GM12891 (cell line): ENCODE measurements at regions not wholly inside any gene's neighbourhood (a gene's known extent, or its start where the extent isn't known, plus 50 kb on each side); places are given as distances from the start of the nearest gene placed in this dataset.

Experiments used
- DNase-seq: peaks from one replicate; pipeline ENCODE4 v3.0.0; 2011; ENCODE audit warnings: low spot score; ENCODE audit not compliant: insufficient read length
- FAIRE-seq: peaks from 2 replicates; lab custom pipeline; 2011; peaks lifted over from hg19 to GRCh38; lab: Jason Lieb, UNC
- PAX5 ChIP-seq: IDR thresholded peaks from 2 replicates; pipeline ENCODE4 v1.6.1; 2011; ENCODE audit warnings: low read length, moderate library complexity, mild to moderate bottlenecking; ENCODE audit not compliant: insufficient read depth, severe bottlenecking
- POLR2A ChIP-seq: IDR thresholded peaks from 2 replicates; pipeline ENCODE4 v1.6.1; 2011; ENCODE audit warnings: low read depth, low read length, control low read depth
- POLR2AphosphoS5 ChIP-seq: IDR thresholded peaks from 2 replicates; pipeline ENCODE4 v1.6.1; 2011; ENCODE audit warnings: low read depth, low read length, control low read depth
- POU2F2 ChIP-seq: IDR thresholded peaks from 2 replicates; pipeline ENCODE4 v1.6.1; 2011; ENCODE audit warnings: low read depth, mild to moderate bottlenecking, control low read depth, low read length, moderate library complexity
- SPI1 ChIP-seq: IDR thresholded peaks from 2 replicates; pipeline ENCODE4 v1.6.1; 2011; ENCODE audit warnings: low read depth, low read length, control low read depth
- TAF1 ChIP-seq: IDR thresholded peaks from 2 replicates; pipeline ENCODE4 v1.6.1; 2011; ENCODE audit warnings: low read depth, low read length, control low read depth

GRCh38 chr5:24428345-24428744 is 216.4 kb downstream of the CDH10 start:
- TF ChIP-seq PAX5, result no peak
- TF ChIP-seq TAF1, result no peak
- no peak for TF ChIP-seq SPI1
- TF ChIP-seq POLR2AphosphoS5, result no peak
- TF ChIP-seq POLR2A, result no peak
- no peak for TF ChIP-seq POU2F2
- DNase-seq (no peak), FAIRE-seq (no peak)

GRCh38 chr5:24433555-24433954 is 211.2 kb downstream of the CDH10 start:
- no peak for FAIRE-seq
- TF ChIP-seq POLR2AphosphoS5 (no peak), POU2F2 (no peak), SPI1 (no peak), TAF1 (no peak), PAX5 (no peak), POLR2A (no peak)
- no peak for DNase-seq
